ENCODE measurements at regions not wholly inside any gene's neighbourhood (a gene's known extent, or its start where the extent isn't known, plus 50 kb on each side); places are given as distances from the start of the nearest gene placed in this dataset.
"Not testable (repeated sequence)": the region's sequence is repeated elsewhere in the genome, so short reads cannot be mapped to it uniquely, and the experiment has no call there.

DNA sequence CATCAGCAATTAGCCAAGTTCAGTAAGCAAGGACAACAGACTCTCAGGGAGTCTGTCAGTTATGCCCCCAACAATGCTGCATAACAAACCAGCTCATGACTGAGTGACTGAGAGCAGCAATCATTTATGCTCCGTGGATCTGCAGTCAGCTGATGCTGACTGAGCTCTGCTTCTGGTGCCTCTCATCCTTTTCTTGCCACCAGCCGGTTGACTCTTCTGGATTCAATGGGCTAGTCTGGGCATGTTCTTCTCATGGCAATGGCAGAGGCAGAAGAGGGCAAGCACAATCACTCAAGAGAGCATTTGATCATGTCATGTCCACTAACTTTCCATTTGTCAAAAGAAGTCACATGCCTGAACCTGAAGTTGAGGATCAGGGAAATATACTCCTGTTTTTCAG, 157.0 kb upstream of the NTRK2 start:
- DNase-seq, result peak; percentile 7

DNA sequence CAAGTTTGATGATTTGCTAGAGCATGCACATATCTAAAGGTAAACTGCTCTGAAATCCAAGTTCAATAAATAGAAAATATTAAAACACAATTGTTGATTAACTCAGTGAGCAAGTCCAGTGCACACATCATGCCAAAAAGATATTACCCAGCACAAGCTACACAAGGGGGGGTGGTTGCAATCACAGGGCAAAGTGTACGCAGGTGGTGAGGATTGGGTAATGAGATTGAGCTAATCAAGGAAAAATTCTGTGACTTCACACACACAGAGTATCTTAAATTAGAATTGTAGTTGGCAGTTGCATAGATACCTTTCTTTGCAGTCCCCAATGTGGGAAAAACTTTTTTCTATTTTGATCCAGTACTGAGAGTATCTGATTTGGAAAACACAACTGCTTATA, 156.1 kb upstream of the NTRK2 start:
- peak; percentile 6 for DNase-seq

DNA sequence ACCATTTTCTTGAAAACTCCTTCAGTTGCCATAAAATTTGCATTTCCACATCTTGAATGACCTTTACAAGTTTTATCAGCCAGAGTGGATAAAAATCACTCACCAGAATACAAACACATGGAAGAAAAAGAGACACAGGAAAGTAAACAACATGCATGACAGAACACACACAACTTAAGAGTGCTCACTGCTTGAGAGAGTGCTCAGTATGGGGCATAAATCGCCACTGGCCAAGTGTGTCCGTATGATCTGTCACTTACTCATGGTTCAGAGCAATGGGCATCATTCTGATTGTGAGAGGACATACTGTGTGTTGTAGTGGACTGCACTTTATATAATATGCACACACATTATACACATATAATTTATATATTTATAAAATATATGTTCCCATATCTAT, 155.6 kb upstream of the NTRK2 start:
- DNase-seq, result peak; percentile 18

DNA sequence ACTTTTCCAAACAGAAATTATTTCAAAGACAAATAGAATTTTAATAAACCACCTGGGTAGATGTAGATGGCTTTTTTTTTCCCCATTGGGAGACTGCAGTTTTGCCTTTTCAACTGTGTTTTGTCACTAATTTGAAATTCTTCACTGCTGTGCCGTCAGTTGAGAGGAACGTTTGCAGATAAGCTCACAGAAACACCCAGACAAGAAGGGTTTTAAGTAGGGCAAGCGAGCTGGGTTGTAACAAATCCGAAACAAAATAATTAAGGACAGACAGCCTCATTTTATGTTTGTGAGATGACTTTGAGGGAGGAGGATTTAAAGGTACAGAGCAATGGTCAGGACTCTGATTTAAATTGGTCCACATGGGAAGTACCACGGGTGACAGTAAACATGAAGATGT, 155.1 kb upstream of the NTRK2 start:
- no peak for DNase-seq

DNA sequence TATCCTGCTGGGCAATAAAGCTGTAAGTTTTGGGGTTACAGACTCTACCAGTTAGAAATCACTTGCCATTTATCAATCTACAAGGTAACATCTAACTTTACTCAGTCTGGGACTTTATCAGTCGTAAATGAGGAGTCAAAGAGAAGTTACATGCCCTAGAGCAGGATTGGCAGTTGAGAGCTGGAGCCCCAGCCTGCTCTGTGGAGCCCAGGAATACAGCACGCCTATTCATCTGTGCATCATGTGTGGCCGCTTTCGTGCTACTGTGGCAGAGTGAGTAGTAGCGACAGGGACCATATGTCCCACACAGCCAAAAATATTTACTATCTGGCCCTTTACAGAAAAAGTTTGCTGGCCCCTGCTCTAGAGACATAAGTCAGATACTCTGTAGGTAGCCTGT, 152.5 kb upstream of the NTRK2 start:
- DNase-seq, result no peak

DNA sequence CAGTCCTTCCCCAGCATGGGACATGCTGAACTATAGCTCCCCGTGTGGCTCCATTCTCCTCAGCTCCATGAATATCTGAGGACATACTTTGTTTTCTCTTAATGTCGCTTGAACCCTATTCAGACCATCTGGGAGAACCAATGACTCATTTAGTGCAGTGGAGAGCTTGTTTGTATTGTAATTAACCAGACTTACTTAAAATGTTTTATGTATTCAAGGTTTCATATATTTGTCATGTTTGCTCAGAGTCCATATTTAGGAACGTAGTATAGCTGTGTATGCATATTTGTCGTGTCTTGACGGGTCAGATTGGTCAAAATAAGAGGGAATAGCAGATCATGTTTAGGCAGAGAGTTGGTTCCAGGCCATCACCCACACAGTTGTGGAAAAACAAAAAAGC, 150.1 kb upstream of the NTRK2 start:
- peak; percentile 92 for DNase-seq

DNA sequence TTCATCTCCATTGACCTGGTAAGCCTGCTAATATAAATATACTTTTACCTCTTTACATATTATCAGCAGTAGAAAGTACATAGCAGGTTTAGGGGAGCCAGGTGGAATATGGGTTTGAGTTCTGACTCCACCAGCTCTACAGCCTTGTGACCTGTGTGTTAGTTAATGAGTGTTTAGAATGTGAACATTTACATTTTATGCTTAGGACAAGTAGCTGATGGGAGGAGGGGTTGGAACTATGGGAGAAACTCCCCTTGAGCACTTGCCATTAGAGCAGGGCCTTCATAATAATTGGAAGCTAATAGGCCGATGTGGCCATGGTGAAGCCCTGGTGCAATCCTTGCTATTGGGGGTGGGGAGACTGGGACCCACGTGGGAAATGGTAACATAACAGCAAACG, 148.3 kb upstream of the NTRK2 start:
- DNase-seq, result no peak

DNA sequence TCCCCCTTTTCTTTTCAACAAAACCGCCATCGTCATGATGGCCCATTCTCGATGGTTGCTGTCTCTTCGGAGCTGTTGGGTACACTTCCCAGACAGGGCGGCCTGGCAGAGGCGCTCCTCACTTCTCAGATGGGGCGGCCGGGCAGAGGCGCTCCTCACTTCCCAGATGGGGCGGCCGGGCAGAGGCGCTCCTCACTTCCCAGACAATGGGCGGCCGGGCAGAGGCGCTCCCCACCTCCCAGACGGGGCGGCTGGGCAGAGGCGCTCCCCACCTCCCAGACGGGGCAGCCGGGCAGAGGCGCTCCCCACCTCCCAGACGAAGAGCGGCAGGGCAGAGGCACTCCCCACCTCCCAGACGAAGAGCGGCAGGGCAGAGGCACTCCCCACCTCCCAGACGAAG, 143.3 kb upstream of the NTRK2 start:
- DNase-seq, result not testable (repeated sequence)

DNA sequence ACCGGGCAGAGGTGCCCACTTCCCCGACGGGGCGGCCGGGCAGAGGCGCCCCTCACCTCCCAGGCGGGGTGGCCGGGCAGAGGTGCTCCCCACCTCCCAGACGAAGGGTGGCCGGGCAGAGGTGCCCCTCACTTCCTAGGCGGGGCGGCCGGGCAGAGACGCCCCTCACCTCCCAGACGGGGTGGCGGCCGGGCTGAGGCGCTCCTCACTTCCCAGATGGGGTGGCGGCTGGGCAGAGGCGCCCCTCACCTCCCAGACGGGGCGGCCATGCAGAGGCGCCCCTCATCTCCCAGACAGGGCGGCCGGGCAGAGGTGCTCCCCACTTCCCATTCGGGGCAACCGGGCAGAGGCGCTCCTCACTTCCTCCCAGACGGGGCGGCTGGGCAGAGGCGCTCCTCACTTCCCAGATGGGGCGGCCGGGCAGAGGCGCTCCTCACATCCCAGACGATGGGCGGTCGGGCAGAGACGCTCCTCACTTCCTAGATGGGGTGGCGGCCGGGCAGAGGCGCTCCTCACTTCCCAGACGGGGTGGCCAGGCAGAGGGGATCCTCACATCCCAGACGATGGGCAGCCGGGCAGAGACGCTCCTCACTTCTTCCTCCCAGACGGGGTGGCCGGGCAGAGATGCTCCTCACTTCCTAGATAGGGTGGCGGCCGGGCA, 142.3 kb upstream of the NTRK2 start:
- not testable (repeated sequence) for DNase-seq

DNA sequence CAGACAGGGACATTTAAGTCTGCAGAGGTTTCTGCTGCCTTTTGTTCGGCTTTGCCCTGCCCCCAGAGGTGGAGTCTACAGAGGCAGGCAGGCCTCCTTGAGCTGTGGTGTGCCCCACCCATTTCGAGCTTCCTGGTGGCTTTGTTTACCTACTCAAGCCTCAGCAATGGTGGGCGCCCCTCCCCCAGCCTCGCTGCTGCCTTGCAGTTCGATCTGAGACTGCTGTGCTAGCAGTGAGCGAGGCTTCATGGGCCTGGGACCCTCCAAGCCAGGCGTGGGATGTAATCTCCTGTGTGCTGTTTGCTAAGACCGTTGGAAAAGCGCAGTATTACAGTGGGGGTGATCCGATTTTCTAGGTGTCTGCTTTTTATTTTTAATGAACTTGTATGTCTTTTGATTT, 133.6 kb upstream of the NTRK2 start:
- DNase-seq, result peak; percentile 21

DNA sequence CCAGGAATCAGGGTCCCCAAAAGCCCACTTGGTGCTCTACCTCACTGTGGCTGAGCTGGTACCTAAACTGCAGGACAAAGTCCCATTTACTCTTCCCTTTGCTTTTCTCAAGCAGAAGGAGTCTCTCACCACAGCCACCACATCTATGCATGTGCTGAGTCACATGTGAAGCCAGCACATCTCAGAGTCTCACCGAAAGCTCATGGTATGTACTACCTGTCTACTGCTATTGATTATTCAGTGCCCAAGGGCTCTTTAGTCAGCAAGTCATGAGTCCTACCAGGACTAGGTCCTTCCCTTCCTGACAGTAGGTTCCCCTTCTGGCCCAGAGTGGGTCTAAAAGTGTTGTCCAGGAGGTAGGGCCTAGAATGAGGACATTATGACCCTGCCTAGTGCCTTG, 130.7 kb upstream of the NTRK2 start:
- DNase-seq, result no peak

DNA sequence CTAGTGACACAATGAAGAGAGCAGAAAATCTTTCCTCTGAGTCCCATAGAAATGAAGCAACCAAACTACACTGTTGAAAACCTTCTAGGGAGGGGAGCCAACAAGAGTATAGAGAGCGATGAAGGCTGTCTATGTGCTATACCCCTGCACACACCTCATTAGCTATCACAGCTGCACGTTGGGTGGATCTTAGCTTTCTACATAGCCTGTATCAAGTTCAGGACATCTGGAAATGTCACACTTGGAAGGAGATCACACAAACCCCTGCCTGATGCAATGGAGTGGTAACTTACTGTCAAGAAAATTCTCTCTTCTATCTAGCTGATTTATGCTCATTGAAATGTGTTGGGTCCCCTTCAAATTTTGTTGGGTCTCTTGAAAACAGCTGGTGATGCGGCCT, 127.0 kb upstream of the NTRK2 start:
- peak; percentile 35 for DNase-seq

DNA sequence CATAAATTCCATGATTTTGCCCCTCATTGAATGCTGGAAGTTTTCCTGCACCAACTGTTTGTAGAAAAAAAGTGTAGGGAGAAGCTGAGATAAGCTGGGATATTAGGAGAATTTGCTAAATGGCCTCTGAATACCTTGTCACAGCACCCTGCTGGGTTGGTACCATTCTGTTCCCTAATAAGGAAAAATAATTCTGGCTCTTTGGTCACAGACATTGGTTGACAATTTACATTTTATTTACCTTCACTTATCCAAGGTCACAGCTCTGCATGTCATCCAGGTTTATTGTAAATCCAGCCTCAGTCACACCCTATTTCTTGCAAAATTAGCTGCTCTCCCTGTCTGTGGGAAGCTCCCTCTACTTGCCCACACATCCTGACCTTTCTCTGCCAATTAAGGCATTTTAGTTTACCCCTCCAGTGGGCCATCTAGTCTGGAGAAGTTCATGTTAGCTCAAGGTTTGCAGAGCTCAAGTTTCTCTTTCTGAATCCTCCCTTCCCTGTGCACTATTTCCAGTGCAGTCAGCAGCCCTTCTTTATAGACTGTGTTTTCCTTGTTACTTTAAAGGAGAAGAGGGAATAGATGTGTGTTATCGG, 115.4 kb upstream of the NTRK2 start:
- peak; percentile 44 for DNase-seq

DNA sequence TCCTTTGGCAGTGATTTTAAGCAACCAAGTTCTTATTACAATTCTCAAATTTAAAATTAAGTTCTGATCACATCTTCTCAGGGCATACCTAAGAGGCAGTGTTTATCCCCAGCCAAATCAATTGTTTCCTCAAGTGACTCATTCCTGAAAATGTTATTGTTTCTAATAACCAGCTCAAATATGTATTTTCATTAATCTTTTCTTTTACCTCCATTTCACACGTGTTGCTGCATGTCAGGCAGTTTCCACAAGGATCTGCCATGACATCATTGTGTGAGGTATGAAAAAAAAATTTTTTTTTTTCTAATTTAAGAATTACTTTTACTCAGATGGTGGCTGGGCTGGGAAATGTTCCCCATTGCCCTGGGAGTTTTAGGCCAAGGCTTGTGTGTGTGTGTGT, 113.0 kb upstream of the NTRK2 start:
- DNase-seq, result no peak

DNA sequence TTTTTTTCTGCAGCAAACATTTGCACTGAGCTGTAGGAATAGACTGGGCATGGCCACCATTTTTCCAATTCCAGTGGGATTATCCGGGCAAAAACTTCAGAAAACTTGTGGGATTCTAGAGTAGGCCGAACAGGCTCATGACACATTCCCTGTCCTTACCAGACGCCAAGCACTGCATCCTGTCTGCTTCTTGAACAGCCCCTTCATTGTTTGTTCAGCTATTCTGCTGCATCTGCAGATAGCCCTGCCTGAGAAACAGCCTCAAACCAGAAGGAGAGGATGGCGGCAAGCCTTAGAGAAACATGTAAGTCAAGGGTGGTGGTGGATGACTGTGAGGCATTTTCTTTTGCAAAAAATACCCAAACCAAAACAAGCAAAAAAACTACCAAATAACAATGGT, 111.8 kb upstream of the NTRK2 start:
- DNase-seq, result peak; percentile 15

DNA sequence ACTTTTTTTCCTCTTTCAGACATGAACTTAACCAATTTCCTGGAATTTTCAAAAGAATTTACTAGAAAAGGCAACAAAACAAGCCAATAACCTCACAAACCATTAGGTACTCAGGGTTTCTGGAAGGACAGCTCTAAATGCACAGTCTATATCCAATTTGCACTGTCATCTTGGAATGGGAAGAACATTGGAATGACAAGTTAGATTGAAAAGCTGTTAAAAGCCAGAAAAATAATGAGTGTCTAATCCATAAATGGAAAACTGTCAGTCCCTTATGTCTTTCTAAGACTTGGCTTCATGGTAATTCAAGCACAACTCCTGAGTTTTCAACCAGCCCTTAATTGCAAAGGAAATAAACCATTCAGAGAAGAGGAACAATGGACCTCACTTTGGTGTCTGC, 105.8 kb upstream of the NTRK2 start:
- no peak for DNase-seq

DNA sequence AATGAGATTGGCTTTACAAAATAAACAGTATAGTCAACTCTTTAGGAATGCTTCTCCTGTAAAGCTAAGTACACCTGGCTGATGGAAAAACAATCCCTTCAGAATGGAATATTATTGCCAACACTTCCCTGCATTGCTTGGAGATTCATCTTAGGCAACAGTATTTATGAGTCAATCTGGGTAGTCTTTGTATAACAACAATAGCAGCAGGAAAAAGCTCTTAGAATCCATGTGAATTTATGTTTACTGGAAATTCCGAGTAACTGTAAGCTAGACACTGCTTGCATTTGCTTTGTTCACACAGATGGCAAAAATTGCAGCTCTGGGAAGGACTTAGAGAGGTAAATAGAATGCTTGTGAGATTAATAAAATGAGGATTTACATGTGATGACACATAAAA, 101.7 kb upstream of the NTRK2 start:
- DNase-seq, result peak; percentile 33

DNA sequence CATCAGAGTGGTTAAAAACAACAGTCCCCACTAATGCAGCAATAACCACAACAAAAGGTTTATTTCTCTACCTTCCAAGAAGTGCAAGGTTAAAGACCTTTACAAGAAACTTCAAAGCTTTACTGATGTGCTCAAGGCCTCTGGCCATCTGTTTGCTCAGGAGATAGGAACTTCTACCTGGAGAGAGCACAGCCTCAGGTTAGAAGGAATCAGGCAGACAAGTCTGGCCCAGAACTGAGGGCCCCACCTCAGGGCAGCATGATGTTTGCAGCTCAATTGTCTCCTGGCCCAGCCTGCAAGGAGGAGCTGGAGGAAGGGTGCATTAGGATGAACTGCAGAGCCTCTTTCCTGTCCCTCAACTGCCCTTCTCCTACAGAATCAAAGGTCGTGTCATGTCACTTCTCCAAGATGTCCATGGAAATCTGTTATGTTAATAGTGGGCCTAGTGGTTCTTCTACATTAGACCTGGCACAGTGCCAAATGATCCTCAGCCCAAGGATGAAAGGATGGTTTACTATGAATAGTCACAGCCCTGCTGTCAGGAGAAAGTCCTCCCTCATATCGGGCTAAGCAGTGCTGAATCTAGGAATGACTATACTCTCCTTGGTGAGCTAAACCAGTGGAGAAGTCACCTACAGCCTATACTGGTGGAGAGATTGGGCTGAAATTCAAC, 98.9 kb upstream of the NTRK2 start:
- peak; percentile 9 for DNase-seq

DNA sequence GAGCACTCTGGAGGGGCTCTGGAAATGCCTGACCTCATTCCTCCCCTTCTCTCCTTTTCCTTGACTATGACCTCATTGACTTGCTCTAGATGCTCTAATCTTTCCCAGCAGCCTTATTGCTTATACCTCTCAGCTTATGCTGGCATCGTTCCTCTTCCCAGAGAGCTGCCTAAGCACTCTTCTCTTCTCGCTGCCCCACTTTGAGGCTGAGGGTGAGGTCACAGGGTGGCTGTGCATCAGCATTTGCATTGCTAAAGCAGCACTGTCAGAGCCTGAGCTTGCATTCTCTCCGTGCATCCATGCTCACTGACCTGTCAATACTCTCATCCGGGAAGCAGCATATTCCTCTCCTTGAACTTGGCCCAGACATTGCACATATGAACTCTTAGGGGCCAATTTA, 96.4 kb upstream of the NTRK2 start:
- DNase-seq, result no peak

DNA sequence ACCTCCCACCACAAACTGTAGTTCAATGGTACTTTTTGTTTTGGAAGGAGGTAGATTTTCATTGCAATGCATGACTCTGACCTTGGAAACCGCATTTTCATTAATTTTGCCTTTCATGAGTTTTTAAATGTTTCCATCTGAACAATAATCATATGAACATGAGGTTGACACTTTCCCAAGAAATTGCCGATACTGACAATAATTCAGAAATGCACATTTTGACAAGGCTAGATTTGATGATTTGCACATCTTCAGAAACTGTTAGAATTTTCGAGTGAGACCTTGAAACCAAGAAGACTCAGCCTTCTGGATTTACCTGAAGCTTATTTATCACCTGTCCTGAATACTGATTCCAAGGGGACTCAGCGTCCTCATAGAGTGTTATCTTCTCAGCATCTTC, 93.8 kb upstream of the NTRK2 start:
- DNase-seq, result no peak

DNA sequence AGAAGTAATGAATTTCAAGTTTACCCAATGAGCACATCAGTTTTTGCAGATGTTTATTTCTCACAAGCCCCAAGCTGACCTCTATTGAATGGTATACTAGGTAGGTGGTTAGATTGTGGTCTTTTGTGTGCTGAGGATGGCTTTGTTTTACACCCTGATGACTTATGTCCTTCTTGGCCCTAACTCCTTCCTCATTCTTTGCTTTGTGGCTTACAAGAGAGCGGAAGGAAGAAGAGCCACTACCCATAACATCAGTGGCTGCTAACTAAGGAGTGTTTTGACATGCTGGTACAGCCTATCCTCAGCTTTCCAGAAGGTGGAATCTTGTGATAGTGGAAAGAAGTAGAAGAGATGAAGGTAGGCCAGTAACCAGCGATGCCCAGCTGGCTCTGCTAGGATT, 85.7 kb upstream of the NTRK2 start:
- no peak for DNase-seq

DNA sequence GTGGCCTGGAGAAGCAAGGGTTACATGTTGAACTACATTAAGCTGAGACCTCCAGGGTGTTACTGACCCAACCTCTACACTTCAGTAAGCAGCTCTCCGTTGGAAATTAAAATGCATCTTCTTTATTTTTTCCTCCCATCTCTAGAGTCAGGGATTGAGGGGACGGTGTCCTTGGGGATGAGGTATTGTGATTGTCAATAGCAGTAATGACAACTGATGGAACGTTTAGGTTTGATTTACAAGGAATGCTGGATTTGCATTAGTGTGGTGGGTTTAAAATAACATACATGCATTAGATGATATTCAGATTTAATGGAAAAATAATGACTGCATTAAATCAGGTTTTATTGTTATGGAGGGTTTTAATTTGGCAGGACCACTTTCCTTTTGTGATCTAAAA, 82.9 kb upstream of the NTRK2 start:
- DNase-seq, result peak; percentile 64

DNA sequence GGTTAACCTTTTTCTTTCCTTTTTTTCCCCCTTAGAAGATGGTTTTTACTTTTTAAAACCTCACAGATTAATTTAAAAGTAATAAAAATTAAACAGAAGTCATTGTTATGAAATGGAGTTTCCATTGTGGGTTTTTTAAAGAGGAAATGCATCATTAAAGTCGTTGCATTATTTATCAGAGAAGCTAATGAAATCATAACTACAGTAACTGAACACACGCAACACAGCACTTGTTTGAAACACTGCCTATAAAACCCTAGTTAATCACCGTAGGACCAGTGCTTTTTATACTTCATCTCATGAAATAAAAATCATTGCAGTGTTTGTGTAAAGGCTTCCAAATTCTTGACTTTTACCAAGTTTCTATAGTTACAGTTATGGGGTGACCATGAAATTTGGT, 82.4 kb upstream of the NTRK2 start:
- DNase-seq, result no peak

DNA sequence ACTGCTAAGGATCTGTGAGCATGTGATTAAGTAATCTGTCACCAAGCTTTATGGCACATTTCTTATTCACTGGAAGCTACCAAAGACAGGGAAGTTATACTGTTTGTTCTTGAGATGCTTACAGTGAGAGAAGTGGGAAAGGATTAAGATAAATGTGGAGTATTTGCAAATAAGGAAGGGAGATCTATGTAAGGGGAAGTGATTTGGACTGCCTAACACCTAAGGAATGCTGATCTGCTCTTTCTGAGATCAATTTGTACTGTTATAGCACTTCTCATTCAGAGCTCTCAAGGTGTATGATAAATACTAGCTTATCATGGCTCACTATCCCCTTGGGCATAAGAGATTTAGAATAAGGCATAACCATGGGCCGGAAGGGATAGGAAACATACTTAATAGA, 80.0 kb upstream of the NTRK2 start:
- DNase-seq, result no peak

DNA sequence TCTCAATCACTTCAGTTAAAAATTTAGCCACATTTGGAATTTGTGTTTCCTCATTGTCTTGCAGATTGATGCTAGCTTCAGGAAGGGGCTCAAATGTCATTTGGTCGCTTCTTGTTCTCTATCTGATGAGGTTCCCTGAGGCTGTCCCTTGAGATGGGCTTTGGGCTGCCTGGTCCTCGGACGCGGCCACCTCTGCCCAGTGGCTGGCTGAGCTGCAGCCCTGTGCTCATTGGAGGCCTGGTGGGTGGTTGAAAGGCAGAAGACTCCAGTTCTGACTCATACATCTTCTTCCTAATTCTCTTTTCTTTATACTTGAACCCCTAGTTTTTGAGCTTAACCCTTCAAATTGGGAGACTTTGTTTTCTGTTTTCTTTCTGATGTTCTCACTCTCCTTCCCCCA, 78.8 kb upstream of the NTRK2 start:
- DNase-seq, result no peak
